ENCODE measurements at regions not wholly inside any gene's neighbourhood (a gene's known extent, or its start where the extent isn't known, plus 50 kb on each side); places are given as distances from the start of the nearest gene placed in this dataset.

DNA sequence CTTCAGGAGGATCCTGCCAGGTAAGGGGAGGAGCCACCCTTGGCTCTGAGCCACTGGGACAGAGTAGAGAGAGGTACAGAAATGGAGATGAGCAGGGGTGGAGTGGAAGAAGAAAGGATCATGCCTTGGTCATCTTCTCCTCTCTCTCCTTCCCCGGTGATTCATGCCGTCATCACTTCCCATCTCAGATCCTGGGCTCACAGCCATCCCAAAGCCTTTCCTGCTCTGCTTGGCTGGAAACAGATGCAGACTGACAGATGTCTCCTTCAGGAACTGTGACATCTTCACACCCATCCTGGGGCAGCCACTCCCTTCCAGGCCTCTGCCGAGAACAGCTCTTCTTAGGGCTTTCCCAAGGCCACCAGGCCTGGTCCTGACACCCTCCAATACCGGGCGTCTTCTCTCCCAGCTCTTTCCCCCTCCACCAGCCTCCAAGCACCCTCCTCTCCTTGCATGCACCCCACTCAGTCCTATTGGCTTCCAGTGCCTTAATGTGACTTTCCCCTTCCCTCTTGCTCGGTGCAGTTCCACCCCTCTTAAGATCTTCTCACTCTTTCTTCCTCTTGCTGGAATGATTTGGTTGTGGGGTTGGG lies 58.3 kb upstream of the TNP1 start:
- Histone ChIP-seq H3K79me2 (ENCODE audit: control insufficient read depth, low read length) (no peaks in the 10 kb centered on the region), H3K27me3 (ENCODE audit: control insufficient read depth, low read length) (no peaks in the 10 kb centered on the region), H3K36me3 (ENCODE audit: control insufficient read depth, low read length) (no peaks in the 10 kb centered on the region), H3K9me2 (replicated peaks; ENCODE audit: control insufficient read depth, low read length) (no peaks in the 10 kb centered on the region), H3F3A (ENCODE audit: control insufficient read depth, insufficient read depth) (no peaks in the 10 kb centered on the region), H3K4me3 (ENCODE audit: low read length) (no peak overlapping the region), H3K4me2 (ENCODE audit: low read length) (no peak overlapping the region), H3K27ac (ENCODE audit: low read depth, low read length) (no peak overlapping the region), H3K9me3 (ENCODE audit: control insufficient read depth, insufficient read depth, low read length) (no peaks in the 10 kb centered on the region), H3K4me1 (ENCODE audit: control insufficient read depth, low read length) (peaks cover 12% of the 10 kb centered on the region), H4K20me1 (ENCODE audit: control insufficient read depth, insufficient read depth, low read depth, low read length) (no peaks in the 10 kb centered on the region)
- no peak for TF ChIP-seq EZH2phosphoT487 (IDR thresholded peaks at IDR 0.05; ENCODE audit: borderline replicate concordance, low read length)
- TF ChIP-seq, protein P1, sequence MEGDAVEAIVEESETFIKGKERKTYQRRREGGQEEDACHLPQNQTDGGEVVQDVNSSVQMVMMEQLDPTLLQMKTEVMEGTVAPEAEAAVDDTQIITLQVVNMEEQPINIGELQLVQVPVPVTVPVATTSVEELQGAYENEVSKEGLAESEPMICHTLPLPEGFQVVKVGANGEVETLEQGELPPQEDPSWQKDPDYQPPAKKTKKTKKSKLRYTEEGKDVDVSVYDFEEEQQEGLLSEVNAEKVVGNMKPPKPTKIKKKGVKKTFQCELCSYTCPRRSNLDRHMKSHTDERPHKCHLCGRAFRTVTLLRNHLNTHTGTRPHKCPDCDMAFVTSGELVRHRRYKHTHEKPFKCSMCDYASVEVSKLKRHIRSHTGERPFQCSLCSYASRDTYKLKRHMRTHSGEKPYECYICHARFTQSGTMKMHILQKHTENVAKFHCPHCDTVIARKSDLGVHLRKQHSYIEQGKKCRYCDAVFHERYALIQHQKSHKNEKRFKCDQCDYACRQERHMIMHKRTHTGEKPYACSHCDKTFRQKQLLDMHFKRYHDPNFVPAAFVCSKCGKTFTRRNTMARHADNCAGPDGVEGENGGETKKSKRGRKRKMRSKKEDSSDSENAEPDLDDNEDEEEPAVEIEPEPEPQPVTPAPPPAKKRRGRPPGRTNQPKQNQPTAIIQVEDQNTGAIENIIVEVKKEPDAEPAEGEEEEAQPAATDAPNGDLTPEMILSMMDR (IDR thresholded peaks at IDR 0.05; ENCODE audit: low read depth, low read length, poor library complexity, severe bottlenecking), result no peak

DNA sequence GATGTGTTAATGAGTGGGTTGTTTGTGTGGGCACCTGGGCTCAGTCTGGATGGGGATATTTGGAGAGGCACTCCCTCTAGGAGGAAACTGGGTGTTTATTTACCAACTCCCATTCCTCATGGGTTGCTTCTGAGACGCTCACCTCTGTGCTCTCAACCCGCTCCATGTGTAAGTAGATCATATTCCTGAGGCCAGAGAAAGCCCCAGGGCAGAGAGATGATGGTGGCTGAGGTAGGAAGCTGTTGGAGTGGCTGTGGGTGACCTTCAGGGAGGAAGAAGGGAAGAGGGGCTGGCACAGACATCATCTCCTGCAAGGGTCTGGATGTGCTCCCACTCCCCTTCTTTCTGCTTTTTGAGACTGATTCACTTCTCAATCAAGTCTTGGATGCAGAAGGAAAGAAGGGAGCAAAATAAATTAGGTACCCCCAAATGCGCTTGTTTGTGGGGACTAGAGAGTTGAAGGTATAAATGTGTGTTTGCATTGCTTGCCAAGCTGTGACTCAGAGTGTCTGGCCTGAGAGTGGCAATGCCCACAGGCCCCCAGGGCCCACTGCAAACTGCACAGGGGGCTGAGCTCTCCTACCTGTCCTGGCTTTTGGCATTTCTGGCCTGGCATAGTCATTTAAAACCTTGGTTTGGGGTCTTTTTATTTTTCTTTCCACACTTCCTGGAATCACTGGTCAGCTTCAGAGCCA lies 57.2 kb upstream of the TNP1 start:
- Histone ChIP-seq H3K27me3 (ENCODE audit: control insufficient read depth, low read length) (no peaks in the 10 kb centered on the region), H4K20me1 (ENCODE audit: control insufficient read depth, insufficient read depth, low read depth, low read length) (no peaks in the 10 kb centered on the region), H3K9me3 (ENCODE audit: control insufficient read depth, insufficient read depth, low read length) (no peaks in the 10 kb centered on the region), H3K9me2 (replicated peaks; ENCODE audit: control insufficient read depth, low read length) (no peaks in the 10 kb centered on the region), H3F3A (ENCODE audit: control insufficient read depth, insufficient read depth) (no peaks in the 10 kb centered on the region), H3K4me3 (ENCODE audit: low read length) (no peak overlapping the region), H3K4me2 (ENCODE audit: low read length) (no peak overlapping the region), H3K4me1 (ENCODE audit: control insufficient read depth, low read length) (peaks cover 5% of the 10 kb centered on the region), H3K79me2 (ENCODE audit: control insufficient read depth, low read length) (no peaks in the 10 kb centered on the region), H3K27ac (ENCODE audit: low read depth, low read length) (no peak overlapping the region), H3K36me3 (ENCODE audit: control insufficient read depth, low read length) (no peaks in the 10 kb centered on the region)
- TF ChIP-seq EZH2phosphoT487 (IDR thresholded peaks at IDR 0.05; ENCODE audit: borderline replicate concordance, low read length), result no peak
- TF ChIP-seq, protein P1 (IDR thresholded peaks at IDR 0.05; ENCODE audit: low read depth, low read length, poor library complexity, severe bottlenecking), result no peak

DNA sequence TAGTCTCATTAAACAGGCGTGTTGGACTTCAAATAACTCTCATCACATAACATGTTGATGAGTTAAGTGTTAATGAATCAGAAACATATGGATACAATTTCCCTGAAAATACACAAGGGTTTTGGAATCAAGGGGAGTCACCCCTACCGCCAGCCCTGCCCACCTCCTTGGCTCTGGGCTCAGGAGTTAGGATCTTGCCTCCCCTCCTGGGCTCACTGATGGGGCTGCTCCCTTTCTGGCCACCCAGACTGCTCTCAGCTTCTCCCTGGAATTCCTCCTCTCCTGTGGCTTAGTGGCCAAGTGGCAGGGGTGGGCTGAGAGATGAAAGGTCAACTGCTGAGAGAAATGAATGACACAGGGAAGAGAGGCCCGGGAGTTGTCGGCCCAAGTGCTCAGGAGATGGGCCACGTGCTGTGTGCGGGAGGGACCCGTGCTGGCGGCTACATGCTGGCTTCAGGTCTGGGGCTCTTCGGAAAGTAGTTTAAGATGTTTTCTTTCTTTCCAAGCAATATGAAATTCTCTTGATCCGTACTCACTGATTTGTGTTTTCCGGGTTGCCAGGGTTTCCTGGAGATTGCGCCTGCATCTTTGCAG lies 55.8 kb upstream of the TNP1 start:
- TF ChIP-seq, protein P1 (IDR thresholded peaks at IDR 0.05; ENCODE audit: low read depth, low read length, poor library complexity, severe bottlenecking), result no peak
- no peak for TF ChIP-seq EZH2phosphoT487 (IDR thresholded peaks at IDR 0.05; ENCODE audit: borderline replicate concordance, low read length)
- H3K27ac ChIP-seq (ENCODE audit: low read depth, low read length), result no peak overlapping the region
- no peak overlapping the region for H3K4me2 ChIP-seq (ENCODE audit: low read length)
- H3K4me1 ChIP-seq (ENCODE audit: control insufficient read depth, low read length), result no peaks in the 10 kb centered on the region
- no peaks in the 10 kb centered on the region for H3K27me3 ChIP-seq (ENCODE audit: control insufficient read depth, low read length)
- H4K20me1 ChIP-seq (ENCODE audit: control insufficient read depth, insufficient read depth, low read depth, low read length), result no peaks in the 10 kb centered on the region
- H3K9me3 ChIP-seq (ENCODE audit: control insufficient read depth, insufficient read depth, low read length), result no peaks in the 10 kb centered on the region
- H3K4me3 ChIP-seq (ENCODE audit: low read length), result no peak overlapping the region
- H3K79me2 ChIP-seq (ENCODE audit: control insufficient read depth, low read length), result no peaks in the 10 kb centered on the region
- H3F3A ChIP-seq (ENCODE audit: control insufficient read depth, insufficient read depth), result no peaks in the 10 kb centered on the region
- no peaks in the 10 kb centered on the region for H3K9me2 ChIP-seq (replicated peaks; ENCODE audit: control insufficient read depth, low read length)
- H3K36me3 ChIP-seq (ENCODE audit: control insufficient read depth, low read length), result no peaks in the 10 kb centered on the region

All from DOHH2 (cell line).